ENCODE measurements at regions not wholly inside any gene's neighbourhood (a gene's known extent, or its start where the extent isn't known, plus 50 kb on each side); places are given as distances from the start of the nearest gene placed in this dataset.

DNA sequence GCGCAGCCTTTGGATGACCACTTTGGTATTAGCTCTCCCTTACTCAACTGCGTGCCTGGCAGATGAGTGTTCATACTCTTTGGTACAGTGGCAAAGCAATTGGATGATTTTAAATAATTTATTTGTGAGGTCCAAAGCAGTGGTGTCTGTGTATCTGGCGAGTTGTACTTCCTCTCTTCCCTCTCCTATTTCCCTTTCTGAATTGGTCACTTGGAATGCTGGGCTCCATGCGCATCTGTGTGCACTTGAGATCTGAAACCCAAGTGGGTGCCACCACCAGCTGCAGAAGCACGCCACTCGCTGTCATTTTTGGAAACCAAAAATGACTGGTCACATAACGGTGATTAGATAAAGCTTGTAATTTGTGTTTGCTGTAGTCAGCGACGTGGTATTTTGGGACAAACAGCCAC, 386.0 kb upstream of the KLF4 start:
- in situ Hi-C loops (cut with MboI; ENCODE audit: low pct_ligation_motif_present in 1 of 4, low pct_unique_long_range_greater_than_20kb in 1 of 4, low sequenced_read_pairs in 3 of 4) (no loop called here), intact Hi-C loops (cut with DNase I; ENCODE audit: low total_unique reads) (no loop called here)
- Histone ChIP-seq H3K4me1 (peaks cover 0 to 6% (median 0%) of the 10 kb centered on the region in 4 donors), H3K4me3 (no peak overlapping the region), H3K27ac (no peak overlapping the region), H3K9me3 (no peaks in the 10 kb centered on the region), H3K27me3 (no peaks in the 10 kb centered on the region), H3K36me3 (no peaks in the 10 kb centered on the region)
- WGBS, 2 donors (ENCODE audit: low coverage in 1 of 2) = 92 to 100% methylated on average over 2 to 9 of the region's 9 CpGs
- no peak for TF ChIP-seq POLR2A (IDR thresholded peaks at IDR 0.05)
- no peak for TF ChIP-seq POLR2AphosphoS5 (IDR thresholded peaks at IDR 0.05)
- no peak for TF ChIP-seq CTCF (IDR thresholded peaks at IDR 0.05)
- no peak for TF ChIP-seq EP300 (IDR thresholded peaks at IDR 0.05; ENCODE audit: low read depth)
- DNase-seq = no peak

DNA sequence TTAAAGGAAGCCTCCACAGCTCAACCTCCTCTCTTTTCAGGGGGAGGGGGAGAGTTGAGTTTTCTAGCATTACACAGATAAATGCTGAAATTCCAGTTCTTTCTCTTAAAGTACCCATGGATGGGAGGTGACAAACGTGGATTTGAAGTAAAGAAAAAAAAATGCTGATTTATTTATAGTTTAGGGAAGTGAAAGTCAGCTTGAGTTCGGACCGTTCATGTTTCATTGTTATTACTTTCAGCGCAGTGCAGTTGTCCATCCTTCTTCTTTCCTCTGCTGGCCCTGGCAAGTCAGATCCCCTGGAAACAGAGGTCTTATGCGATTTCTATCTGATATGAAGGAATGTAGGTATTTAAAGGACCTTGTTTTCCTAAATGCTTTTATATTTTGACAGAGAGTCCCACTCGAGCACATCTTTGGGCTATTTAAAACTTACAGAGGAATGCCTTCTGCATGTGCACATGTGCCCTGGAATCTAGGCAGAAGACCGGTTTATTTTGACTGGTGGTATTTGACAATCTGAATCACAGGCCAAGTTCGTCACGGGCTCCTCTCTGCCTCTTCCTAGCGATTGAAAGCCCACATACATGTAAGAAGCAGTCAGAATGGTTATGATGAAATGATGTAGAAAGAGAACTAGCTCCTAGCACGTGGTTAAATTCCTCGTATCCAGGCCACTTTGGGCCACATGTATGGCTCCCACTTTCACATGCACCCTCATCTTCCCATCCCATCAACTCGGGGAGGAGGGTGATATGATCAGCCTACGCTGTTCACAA, 385.2 kb upstream of the KLF4 start:
- Histone ChIP-seq H3K27ac (no peak overlapping the region), H3K27me3 (no peaks in the 10 kb centered on the region), H3K36me3 (no peaks in the 10 kb centered on the region), H3K4me3 (no peak overlapping the region), H3K4me1 (peaks cover 0 to 6% (median 0%) of the 10 kb centered on the region in 4 donors), H3K9me3 (no peaks in the 10 kb centered on the region)
- 54 to 71% methylated on average over 9 to 14 of the region's 14 CpGs for WGBS, 2 donors (ENCODE audit: low coverage in 1 of 2)
- no peak for TF ChIP-seq EP300 (IDR thresholded peaks at IDR 0.05; ENCODE audit: low read depth)
- TF ChIP-seq POLR2AphosphoS5 (IDR thresholded peaks at IDR 0.05) = no peak
- TF ChIP-seq CTCF (IDR thresholded peaks at IDR 0.05) = no peak
- TF ChIP-seq POLR2A (IDR thresholded peaks at IDR 0.05) = no peak
- DNase-seq = no peak
- intact Hi-C loops (cut with DNase I; ENCODE audit: low total_unique reads) (no loop called here), in situ Hi-C loops (cut with MboI; ENCODE audit: low pct_ligation_motif_present in 1 of 4, low pct_unique_long_range_greater_than_20kb in 1 of 4, low sequenced_read_pairs in 3 of 4) (no loop called here)

GRCh38 chr9:107874137-107874536, 384.6 kb upstream of the KLF4 start:
- TF ChIP-seq POLR2A (IDR thresholded peaks at IDR 0.05) (no peak), EP300 (IDR thresholded peaks at IDR 0.05; ENCODE audit: low read depth) (no peak), POLR2AphosphoS5 (IDR thresholded peaks at IDR 0.05) (no peak), CTCF (IDR thresholded peaks at IDR 0.05) (no peak)
- 81 to 100% methylated on average over 1 to 3 of the region's 3 CpGs for WGBS, 2 donors (ENCODE audit: low coverage in 1 of 2)
- in situ Hi-C loops (cut with MboI; ENCODE audit: low pct_ligation_motif_present in 1 of 4, low pct_unique_long_range_greater_than_20kb in 1 of 4, low sequenced_read_pairs in 3 of 4) (no loop called here), intact Hi-C loops (cut with DNase I; ENCODE audit: low total_unique reads) (no loop called here)
- Histone ChIP-seq H3K27ac (no peak overlapping the region), H3K4me1 (peaks cover 0 to 6% (median 0%) of the 10 kb centered on the region in 4 donors), H3K27me3 (no peaks in the 10 kb centered on the region), H3K9me3 (no peaks in the 10 kb centered on the region), H3K36me3 (no peaks in the 10 kb centered on the region), H3K4me3 (no peak overlapping the region)
- no peak for DNase-seq

GRCh38 chr9:107872457-107873192, 383.1 kb upstream of the KLF4 start:
- no peak for DNase-seq
- Histone ChIP-seq H3K9me3 (no peaks in the 10 kb centered on the region), H3K36me3 (no peaks in the 10 kb centered on the region), H3K4me3 (no peak overlapping the region), H3K27me3 (no peaks in the 10 kb centered on the region), H3K4me1 (peaks cover 0 to 6% (median 0%) of the 10 kb centered on the region in 4 donors), H3K27ac (no peak overlapping the region)
- TF ChIP-seq POLR2AphosphoS5 (IDR thresholded peaks at IDR 0.05) (no peak), EP300 (IDR thresholded peaks at IDR 0.05; ENCODE audit: low read depth) (no peak), POLR2A (IDR thresholded peaks at IDR 0.05) (no peak), CTCF (IDR thresholded peaks at IDR 0.05) (no peak)
- intact Hi-C loops (cut with DNase I; ENCODE audit: low total_unique reads) = no loop called here
- WGBS, 2 donors (ENCODE audit: low coverage in 1 of 2) = 86 to 89% methylated on average over 1 to 3 of the region's 3 CpGs
- in situ Hi-C loops (cut with MboI; ENCODE audit: low pct_ligation_motif_present in 1 of 4, low pct_unique_long_range_greater_than_20kb in 1 of 4, low sequenced_read_pairs in 3 of 4) = no loop called here

Measured in transverse colon (tissue), 4 donors.